Astrocyte (in vitro differentiated cells and primary cell): ENCODE measurements at regions not wholly inside any gene's neighbourhood (a gene's known extent, or its start where the extent isn't known, plus 50 kb on each side); places are given as distances from the start of the nearest gene placed in this dataset.

Source experiments
- DNase-seq: peaks from one replicate; pipeline ENCODE4 v3.0.0-alpha.2; 2010; ENCODE audit warnings: low read depth
- FAIRE-seq: peaks from 2 replicates; lab custom pipeline; 2011; peaks lifted over from hg19 to GRCh38; lab: Jason Lieb, UNC
- H2AFZ ChIP-seq: 2 replicates; pipeline ENCODE4 v1.6.0; 2012; ENCODE audit warnings: low read depth, low read length, inconsistent platforms
- H3K27ac ChIP-seq: 2 replicates; pipeline ENCODE4 v1.5.1; 2011; ENCODE audit warnings: low read depth, low read length, inconsistent platforms
- H3K27me3 ChIP-seq: 2 replicates; pipeline ENCODE4 v1.6.0; 2011; ENCODE audit warnings: low read length, inconsistent platforms; ENCODE audit not compliant: insufficient read depth
- H3K36me3 ChIP-seq: 2 replicates; pipeline ENCODE4 v1.5.1; 2011; ENCODE audit warnings: low read length, inconsistent platforms; ENCODE audit not compliant: insufficient read depth
- H3K4me1 ChIP-seq: 2 replicates; pipeline ENCODE4 v1.5.1; 2011; ENCODE audit warnings: low read length, inconsistent platforms; ENCODE audit not compliant: insufficient read depth
- H3K4me2 ChIP-seq: 2 replicates; pipeline ENCODE4 v1.6.0; 2012; ENCODE audit warnings: low read length, inconsistent platforms
- H3K4me3 ChIP-seq: 2 replicates; pipeline ENCODE4 v1.5.1; 2011; ENCODE audit warnings: low read depth, mild to moderate bottlenecking, low read length, inconsistent platforms; ENCODE audit not compliant: insufficient read depth
- H3K79me2 ChIP-seq: 2 replicates; pipeline ENCODE4 v1.6.0; 2012; ENCODE audit warnings: mild to moderate bottlenecking, low read length, inconsistent platforms; ENCODE audit not compliant: insufficient read depth
- H3K9ac ChIP-seq: 2 replicates; pipeline ENCODE4 v1.6.0; 2012; ENCODE audit warnings: mild to moderate bottlenecking, low read length, inconsistent platforms
- H3K9me3 ChIP-seq: 2 replicates; pipeline ENCODE4 v1.5.1; 2012; ENCODE audit warnings: low read depth, mild to moderate bottlenecking, low read length, inconsistent platforms; ENCODE audit not compliant: insufficient read depth
- H4K20me1 ChIP-seq: 2 replicates; pipeline ENCODE4 v1.6.0; 2012; ENCODE audit warnings: low read length, inconsistent platforms; ENCODE audit not compliant: insufficient read depth
- H3K27ac Mint-ChIP-seq: one replicate; pipeline ENCODE4 v1.8.0; 2021; ENCODE audit warnings: mild to moderate bottlenecking, mixed read lengths; ENCODE audit not compliant: unreplicated experiment
- H3K27me3 Mint-ChIP-seq: one replicate; pipeline ENCODE4 v1.8.0; 2021; ENCODE audit warnings: low read depth, mixed read lengths; ENCODE audit not compliant: unreplicated experiment
- H3K36me3 Mint-ChIP-seq: one replicate; pipeline ENCODE4 v1.8.0; 2021; ENCODE audit warnings: low read depth, mixed read lengths; ENCODE audit not compliant: unreplicated experiment
- H3K4me1 Mint-ChIP-seq: one replicate; pipeline ENCODE4 v1.8.0; 2021; ENCODE audit warnings: low read depth, mixed read lengths; ENCODE audit not compliant: unreplicated experiment
- H3K4me3 Mint-ChIP-seq: one replicate; pipeline ENCODE4 v1.8.0; 2021; ENCODE audit warnings: mild to moderate bottlenecking, moderate library complexity, mixed read lengths; ENCODE audit not compliant: unreplicated experiment
- H3K9me3 Mint-ChIP-seq: one replicate; pipeline ENCODE4 v1.8.0; 2021; ENCODE audit warnings: mild to moderate bottlenecking, mixed read lengths; ENCODE audit not compliant: unreplicated experiment
- EZH2 ChIP-seq: IDR thresholded peaks from 2 replicates; pipeline ENCODE4 v1.6.1; 2012; ENCODE audit warnings: mild to moderate bottlenecking, low read length, inconsistent platforms; ENCODE audit not compliant: insufficient read depth
- TF ChIP-seq, protein P1 (sequence below): IDR thresholded peaks from 2 replicates; pipeline ENCODE4 v1.5.1; 2011; ENCODE audit warnings: low read depth, mild to moderate bottlenecking, inconsistent platforms, low read length, moderate library complexity; ENCODE audit not compliant: insufficient read depth

DNA sequence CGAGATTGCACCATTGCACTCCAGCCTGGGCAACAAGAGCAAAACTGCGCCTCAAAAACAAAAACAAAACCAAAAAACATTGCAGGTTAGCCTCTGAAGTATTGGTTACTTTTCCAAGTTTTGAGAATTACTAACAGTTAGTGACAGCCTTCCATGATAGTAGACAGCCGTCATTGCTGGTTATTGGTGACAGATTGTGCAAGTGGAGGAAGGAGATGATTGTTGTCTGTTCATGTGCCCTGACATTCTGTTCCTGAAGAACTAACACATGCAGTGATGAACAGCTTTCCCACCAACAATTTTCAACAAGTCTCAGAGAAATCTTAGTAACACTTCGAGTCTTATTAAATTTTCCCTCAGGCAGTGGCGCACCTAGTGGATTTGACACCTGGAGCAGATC lies 89.3 kb upstream of the NAP1L1 start:
- Histone ChIP-seq H3K79me2 (no peaks in the 10 kb centered on the region), H3K27me3 (no peaks in the 10 kb centered on the region), H3K9ac (no peak overlapping the region), H3K9me3 (no peaks in the 10 kb centered on the region), H3K4me3 (no peak overlapping the region), H3K4me1 (no peaks in the 10 kb centered on the region), H3K4me2 (no peak overlapping the region), H3K27ac (no peak overlapping the region), H3K36me3 (no peaks in the 10 kb centered on the region), H4K20me1 (no peaks in the 10 kb centered on the region), H2AFZ (no peak overlapping the region)
- Mint-ChIP-seq H3K27ac (no peak overlapping the region), H3K9me3 (no peaks in the 10 kb centered on the region), H3K36me3 (peaks cover 2% of the 10 kb centered on the region), H3K4me1 (no peaks in the 10 kb centered on the region), H3K27me3 (no peaks in the 10 kb centered on the region), H3K4me3 (no peak overlapping the region)
- DNase-seq (no peak), FAIRE-seq (no peak)
- TF ChIP-seq, protein P1, sequence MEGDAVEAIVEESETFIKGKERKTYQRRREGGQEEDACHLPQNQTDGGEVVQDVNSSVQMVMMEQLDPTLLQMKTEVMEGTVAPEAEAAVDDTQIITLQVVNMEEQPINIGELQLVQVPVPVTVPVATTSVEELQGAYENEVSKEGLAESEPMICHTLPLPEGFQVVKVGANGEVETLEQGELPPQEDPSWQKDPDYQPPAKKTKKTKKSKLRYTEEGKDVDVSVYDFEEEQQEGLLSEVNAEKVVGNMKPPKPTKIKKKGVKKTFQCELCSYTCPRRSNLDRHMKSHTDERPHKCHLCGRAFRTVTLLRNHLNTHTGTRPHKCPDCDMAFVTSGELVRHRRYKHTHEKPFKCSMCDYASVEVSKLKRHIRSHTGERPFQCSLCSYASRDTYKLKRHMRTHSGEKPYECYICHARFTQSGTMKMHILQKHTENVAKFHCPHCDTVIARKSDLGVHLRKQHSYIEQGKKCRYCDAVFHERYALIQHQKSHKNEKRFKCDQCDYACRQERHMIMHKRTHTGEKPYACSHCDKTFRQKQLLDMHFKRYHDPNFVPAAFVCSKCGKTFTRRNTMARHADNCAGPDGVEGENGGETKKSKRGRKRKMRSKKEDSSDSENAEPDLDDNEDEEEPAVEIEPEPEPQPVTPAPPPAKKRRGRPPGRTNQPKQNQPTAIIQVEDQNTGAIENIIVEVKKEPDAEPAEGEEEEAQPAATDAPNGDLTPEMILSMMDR: no peak
- no peak for TF ChIP-seq EZH2

DNA sequence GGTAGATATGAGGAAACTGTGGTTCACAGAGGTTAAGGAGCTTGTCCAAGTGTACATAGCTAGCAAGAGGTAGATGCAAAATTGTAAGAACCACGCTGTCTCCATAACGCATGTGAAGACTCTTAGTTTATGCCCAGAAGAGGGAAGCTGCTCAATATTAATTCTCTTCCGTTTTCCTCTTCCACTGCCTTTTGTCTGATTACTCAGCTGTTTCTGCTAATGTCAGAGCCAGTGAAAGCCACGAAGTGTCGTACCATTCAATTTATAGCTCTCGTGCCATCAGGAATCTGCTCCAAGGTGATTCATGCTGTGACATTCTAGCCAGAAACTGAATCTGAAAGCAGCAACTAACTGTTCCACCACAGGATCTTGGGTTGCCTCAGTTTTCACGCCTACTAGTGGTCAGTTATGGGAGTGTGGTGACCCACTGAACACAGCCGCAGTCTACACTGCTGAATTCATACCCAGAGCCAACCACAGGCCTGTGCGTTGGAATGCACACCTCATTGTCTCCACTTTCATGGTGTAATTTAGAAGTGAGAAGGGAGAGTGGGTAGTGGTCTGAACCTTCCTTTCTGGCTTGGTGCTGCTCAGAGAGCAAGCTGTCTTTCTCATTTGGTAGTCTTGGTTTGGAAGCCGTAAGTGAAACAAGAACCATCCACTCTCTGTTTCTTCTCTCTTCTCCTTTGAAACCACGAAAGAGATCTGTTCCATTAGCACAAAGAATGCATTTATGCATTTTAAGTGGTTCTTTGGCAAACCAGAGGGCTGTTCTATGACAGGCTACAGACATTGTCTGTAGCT lies 74.2 kb upstream of the NAP1L1 start:
- Mint-ChIP-seq H3K36me3 (no peaks in the 10 kb centered on the region), H3K27ac (peak overlapping the region; percentile 76), H3K9me3 (no peaks in the 10 kb centered on the region), H3K4me3 (peak overlapping the region; percentile 71), H3K27me3 (no peaks in the 10 kb centered on the region), H3K4me1 (peaks cover 10% of the 10 kb centered on the region)
- DNase-seq: peak; percentile 78
- TF ChIP-seq EZH2: no peak
- TF ChIP-seq, protein P1: peak; percentile 91
- Histone ChIP-seq H3K79me2 (no peaks in the 10 kb centered on the region), H3K27ac (peak overlapping the region; percentile 2), H3K4me1 (peaks cover 7% of the 10 kb centered on the region), H4K20me1 (no peaks in the 10 kb centered on the region), H3K9ac (no peak overlapping the region), H3K4me3 (peak overlapping the region; percentile 30), H3K4me2 (peak overlapping the region; percentile 70), H3K27me3 (no peaks in the 10 kb centered on the region), H3K9me3 (no peaks in the 10 kb centered on the region), H2AFZ (peak overlapping the region; percentile 61), H3K36me3 (no peaks in the 10 kb centered on the region)
- peak; percentile 56 for FAIRE-seq

DNA sequence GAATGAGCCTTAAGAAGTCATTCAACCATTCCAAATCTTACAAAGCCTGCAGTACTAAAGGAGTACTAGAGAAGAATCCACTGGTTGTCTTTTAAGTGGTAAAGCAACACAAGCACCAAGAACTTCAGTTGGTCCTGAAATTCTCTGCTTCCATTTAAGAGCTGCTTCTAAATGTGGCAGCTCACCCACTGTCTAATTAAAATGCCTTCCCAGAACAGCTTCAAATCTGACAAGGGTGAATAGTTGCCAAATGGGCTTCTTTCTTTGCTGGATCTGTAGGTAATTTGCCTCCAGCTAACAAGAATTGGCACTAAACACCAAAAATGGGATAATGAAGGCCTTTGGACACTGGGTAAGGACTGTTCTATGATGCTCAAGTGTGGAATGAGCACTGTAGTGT lies 72.2 kb upstream of the NAP1L1 start:
- H3K4me3 Mint-ChIP-seq: no peak overlapping the region
- H3K4me1 Mint-ChIP-seq: peaks cover 14% of the 10 kb centered on the region
- Histone ChIP-seq H3K9me3 (no peaks in the 10 kb centered on the region), H3K79me2 (no peaks in the 10 kb centered on the region), H3K27me3 (no peaks in the 10 kb centered on the region), H2AFZ (no peak overlapping the region), H3K4me1 (peaks cover 7% of the 10 kb centered on the region), H3K9ac (no peak overlapping the region), H3K4me3 (no peak overlapping the region), H3K36me3 (no peaks in the 10 kb centered on the region), H3K27ac (no peak overlapping the region), H3K4me2 (no peak overlapping the region), H4K20me1 (no peaks in the 10 kb centered on the region)
- H3K27me3 Mint-ChIP-seq: no peaks in the 10 kb centered on the region
- TF ChIP-seq EZH2: no peak
- TF ChIP-seq, protein P1: no peak
- no peak for DNase-seq
- FAIRE-seq: no peak
- H3K9me3 Mint-ChIP-seq: no peaks in the 10 kb centered on the region
- H3K27ac Mint-ChIP-seq: no peak overlapping the region
- H3K36me3 Mint-ChIP-seq: no peaks in the 10 kb centered on the region
